ENCODE measurements at regions not wholly inside any gene's neighbourhood (a gene's known extent, or its start where the extent isn't known, plus 50 kb on each side); places are given as distances from the start of the nearest gene placed in this dataset.

DNA sequence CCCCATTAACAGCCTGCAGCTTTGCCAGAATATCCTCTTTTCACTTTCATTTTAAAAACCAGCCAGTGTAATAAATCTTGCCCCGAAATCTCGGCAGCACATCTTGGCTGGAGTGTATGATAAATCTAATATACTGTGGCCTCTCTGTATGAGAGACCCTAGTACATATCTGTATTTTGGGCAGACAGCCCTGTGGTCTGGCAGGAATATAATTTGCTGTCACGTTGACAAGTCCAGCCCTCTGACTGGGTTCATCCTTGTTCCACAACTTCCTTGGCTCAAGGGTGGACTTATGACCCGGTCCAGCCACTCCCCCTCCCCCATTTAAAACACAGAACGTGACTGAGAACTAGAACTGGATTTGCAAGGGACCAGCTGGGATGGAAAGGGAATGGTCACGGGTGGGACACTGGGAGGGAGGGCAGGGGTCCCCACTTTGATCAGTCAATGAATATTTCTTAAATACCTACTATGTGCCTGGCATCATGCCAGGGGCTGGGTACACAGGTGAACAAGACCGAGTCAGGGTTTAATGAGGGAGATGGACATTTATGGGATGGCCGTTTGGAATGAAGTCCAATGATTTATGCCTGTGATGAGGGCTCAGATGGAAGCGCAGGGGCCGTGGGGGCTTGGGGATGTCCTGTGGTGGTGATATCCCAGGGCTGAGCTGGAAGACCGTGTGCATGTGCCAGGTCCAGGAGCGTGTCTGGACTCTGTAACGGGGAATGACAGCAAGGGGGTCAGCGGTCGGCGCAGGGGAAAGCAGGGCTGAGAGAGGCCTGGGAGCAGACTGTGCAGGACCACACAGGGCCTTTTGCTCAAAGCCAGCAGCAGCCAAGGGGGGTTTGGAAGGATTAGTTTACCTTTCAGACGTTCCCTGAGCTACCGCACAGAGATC lies 190.5 kb downstream of the PHETA1 start:
- TF ChIP-seq, protein P1, sequence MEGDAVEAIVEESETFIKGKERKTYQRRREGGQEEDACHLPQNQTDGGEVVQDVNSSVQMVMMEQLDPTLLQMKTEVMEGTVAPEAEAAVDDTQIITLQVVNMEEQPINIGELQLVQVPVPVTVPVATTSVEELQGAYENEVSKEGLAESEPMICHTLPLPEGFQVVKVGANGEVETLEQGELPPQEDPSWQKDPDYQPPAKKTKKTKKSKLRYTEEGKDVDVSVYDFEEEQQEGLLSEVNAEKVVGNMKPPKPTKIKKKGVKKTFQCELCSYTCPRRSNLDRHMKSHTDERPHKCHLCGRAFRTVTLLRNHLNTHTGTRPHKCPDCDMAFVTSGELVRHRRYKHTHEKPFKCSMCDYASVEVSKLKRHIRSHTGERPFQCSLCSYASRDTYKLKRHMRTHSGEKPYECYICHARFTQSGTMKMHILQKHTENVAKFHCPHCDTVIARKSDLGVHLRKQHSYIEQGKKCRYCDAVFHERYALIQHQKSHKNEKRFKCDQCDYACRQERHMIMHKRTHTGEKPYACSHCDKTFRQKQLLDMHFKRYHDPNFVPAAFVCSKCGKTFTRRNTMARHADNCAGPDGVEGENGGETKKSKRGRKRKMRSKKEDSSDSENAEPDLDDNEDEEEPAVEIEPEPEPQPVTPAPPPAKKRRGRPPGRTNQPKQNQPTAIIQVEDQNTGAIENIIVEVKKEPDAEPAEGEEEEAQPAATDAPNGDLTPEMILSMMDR (IDR thresholded peaks at IDR 0.05; ENCODE audit: control extremely low read depth, extremely low read depth, low read depth, missing control alignments), result no peak
- POLR2A ChIA-PET, result no interaction called here

DNA sequence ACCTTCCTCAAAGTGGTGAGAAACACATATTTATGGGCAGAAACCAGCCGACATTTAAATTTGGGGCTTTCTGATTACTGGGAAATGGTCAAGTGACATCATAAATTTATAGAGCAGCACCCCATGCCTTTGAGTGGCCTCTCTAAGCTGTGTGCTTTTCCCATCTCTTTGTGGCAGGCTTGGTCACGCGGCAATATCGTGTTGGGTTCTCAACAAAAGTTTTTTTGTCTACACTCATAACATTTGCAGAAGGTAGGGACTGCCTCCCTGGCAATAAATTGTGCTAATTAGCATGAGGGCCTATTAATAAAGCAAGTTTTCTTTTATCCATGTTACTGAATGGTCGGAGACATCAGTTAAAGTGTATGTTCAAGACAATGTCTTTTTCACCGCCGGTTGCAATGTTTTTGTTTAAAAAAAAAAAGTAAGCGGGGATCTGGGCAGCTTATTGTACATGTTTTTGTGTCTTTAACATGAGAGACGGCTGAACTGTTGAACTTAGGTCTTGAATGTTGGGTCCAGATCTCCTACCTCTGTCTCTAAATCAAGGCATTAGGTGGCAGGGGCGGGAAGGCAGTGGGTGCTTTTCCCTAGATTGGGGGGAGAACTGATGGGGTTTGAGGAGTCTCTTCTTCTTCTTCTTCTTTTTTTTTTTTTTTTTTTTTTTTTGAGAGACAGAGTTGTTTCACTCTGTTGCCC lies 193.3 kb downstream of the PHETA1 start:
- DNase-seq (ENCODE audit: extremely low spot score), result no peak
- CTCF ChIA-PET, result interaction anchor here (0.8 to 3.4 kb wide), 4 partner anchors 16 to 281 kb away, joined by 3 to 18 read pairs (median 4); no protein-coding TSS in a partner anchor
- POLR2A ChIA-PET, result no interaction called here
- TF ChIP-seq, protein P1 (IDR thresholded peaks at IDR 0.05; ENCODE audit: control extremely low read depth, extremely low read depth, low read depth, missing control alignments), result no peak

More for the DNA sequence above, 190.5 kb downstream of the PHETA1 start:
- no peak for DNase-seq (ENCODE audit: extremely low spot score)
- CTCF ChIA-PET, result no interaction called here

DNA sequence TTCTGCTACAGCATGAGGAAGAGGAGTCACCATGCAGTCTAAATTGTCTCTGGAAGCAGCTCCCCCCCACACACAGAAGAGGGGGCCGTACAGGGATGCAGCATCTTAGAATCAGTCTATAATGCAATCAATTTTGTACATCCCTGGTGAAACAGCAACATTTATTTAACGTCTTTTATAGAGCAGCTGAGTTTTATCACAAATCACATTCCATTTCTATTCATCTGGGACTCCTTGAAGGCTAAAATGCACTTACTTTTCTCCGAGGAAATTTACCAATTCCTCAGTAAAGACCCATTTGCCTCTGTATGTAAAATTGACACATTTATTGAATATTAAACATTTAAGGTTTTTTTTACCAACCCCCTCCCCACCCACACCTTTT lies 193.9 kb downstream of the PHETA1 start:
- TF ChIP-seq, protein P1 (IDR thresholded peaks at IDR 0.05; ENCODE audit: control extremely low read depth, extremely low read depth, low read depth, missing control alignments), result no peak
- POLR2A ChIA-PET, result no interaction called here

DNA sequence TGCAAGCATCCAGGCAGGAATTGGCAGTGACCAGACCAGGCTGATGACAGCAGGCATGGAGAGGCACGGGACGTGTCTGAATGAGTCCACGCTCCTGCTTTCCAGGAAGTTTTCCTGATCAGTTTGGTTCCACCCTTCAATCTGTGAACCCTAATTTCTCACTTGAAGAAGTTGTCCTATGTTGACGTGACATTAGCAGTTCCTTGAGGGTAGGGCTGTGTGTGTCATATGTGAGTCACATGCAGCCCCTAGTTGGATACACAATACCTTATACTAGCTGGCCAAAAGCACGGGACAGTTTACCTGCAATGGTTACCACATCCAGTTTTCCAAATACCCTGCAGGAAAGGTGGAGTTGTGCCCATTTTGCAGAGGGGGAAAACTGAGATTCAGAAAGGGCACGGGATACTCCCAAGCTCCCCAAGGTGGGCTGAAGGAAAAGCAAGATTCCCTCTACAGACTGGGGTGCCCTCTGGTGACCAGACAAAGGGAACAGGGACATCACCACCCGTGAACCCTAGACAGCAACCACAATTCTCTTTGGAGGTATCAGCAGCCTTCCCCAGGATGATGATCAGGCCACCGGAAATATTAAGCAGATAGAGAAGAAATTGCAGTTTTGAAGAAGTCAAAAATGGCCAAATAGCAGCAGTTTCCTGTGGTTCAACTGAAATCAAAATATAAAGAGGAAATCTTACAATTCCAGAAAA lies 194.5 kb downstream of the PHETA1 start:
- TF ChIP-seq, protein P1 (IDR thresholded peaks at IDR 0.05; ENCODE audit: control extremely low read depth, extremely low read depth, low read depth, missing control alignments), result peak; percentile 13
- ChIA-PET CTCF (interaction anchor here (0.7 to 3.4 kb wide), 5 partner anchors 17 to 280 kb away, joined by 3 to 18 read pairs (median 4); no protein-coding TSS in a partner anchor), POLR2A (no interaction called here)
- DNase-seq (ENCODE audit: extremely low spot score), result peak; percentile 44

More for the DNA sequence above, 193.9 kb downstream of the PHETA1 start:
- DNase-seq (ENCODE audit: extremely low spot score), result no peak
- CTCF ChIA-PET, result interaction anchor here (0.8 to 3.4 kb wide), 4 partner anchors 17 to 281 kb away, joined by 3 to 18 read pairs (median 4); no protein-coding TSS in a partner anchor

DNA sequence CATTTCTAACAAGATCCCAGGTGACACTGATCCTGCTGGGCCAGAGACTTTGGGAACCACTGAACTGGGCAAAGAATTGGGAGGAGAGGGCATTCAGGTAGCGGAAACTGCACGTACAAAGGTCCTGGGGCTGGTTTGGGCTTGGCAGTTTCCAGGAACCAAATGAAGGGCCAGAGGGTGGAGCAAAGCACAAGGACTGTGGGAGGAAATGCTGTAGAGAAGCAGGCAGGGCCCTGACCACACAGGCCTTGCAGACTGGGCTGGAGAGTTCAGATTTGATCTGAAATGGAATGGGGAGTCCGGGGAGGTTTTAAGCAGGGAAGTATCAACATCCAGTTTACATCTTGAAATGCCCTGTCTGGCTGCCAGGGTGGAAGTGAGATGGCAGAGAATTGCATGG lies 195.1 kb downstream of the PHETA1 start:
- no peak for DNase-seq (ENCODE audit: extremely low spot score)
- ChIA-PET CTCF (interaction anchor here (0.7 to 3.4 kb wide), 4 partner anchors 148 to 280 kb away, joined by 3 to 18 read pairs (median 4); no protein-coding TSS in a partner anchor), POLR2A (no interaction called here)
- TF ChIP-seq, protein P1 (IDR thresholded peaks at IDR 0.05; ENCODE audit: control extremely low read depth, extremely low read depth, low read depth, missing control alignments), result no peak

DNA sequence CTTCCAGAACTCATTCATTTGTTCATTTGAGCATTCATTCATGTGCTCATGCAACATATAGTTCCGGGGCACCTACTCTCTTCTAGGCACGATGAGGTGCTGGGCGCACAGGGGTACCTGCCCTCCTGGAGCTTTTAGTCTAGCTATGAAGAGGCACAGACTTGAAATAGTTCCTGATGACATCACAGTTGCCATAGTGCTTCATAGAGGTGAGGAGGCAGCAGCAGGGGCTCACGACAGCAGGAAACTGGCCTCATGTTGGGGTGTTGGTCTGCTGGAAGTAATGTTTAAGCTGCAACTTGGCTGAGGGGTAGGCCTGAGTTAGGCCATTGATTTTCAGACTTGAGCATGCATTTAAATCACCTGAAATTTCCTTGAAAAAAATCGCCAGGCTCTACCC lies 195.5 kb downstream of the PHETA1 start:
- TF ChIP-seq, protein P1 (IDR thresholded peaks at IDR 0.05; ENCODE audit: control extremely low read depth, extremely low read depth, low read depth, missing control alignments), result no peak
- POLR2A ChIA-PET, result no interaction called here
- DNase-seq (ENCODE audit: extremely low spot score), result no peak
- CTCF ChIA-PET, result interaction anchor here (0.9 to 3.4 kb wide), 2 partner anchors 150 to 278 kb away, joined by 3 to 18 read pairs; no protein-coding TSS in a partner anchor

All from GM10248 (cell line).